Type B pancreatic cell (in vitro differentiated cells): ENCODE measurements at regions not wholly inside any gene's neighbourhood (a gene's known extent, or its start where the extent isn't known, plus 50 kb on each side); places are given as distances from the start of the nearest gene placed in this dataset.

ENCODE experiments used
- DNase-seq: peaks from one replicate; pipeline ENCODE4 v3.0.0; 2021; ENCODE audit warnings: mixed read lengths; ENCODE audit not compliant: unreplicated experiment; ENCODE audit errors: extremely low spot score
- H3K27ac Mint-ChIP-seq: 2 replicates; pipeline ENCODE4 v1.8.0; 2021; ENCODE audit warnings: mild to moderate bottlenecking, mixed read lengths
- H3K27me3 Mint-ChIP-seq: 2 replicates; pipeline ENCODE4 v1.8.0; 2021; ENCODE audit warnings: mixed read lengths
- H3K36me3 Mint-ChIP-seq: 2 replicates; pipeline ENCODE4 v1.8.0; 2021; ENCODE audit warnings: mixed read lengths
- H3K4me1 Mint-ChIP-seq: one replicate; pipeline ENCODE4 v1.8.0; 2021; ENCODE audit warnings: mixed read lengths; ENCODE audit not compliant: unreplicated experiment
- H3K4me3 Mint-ChIP-seq: 2 replicates; pipeline ENCODE4 v1.8.0; 2021; ENCODE audit warnings: mild to moderate bottlenecking, mixed read lengths
- H3K9me3 Mint-ChIP-seq: 2 replicates; pipeline ENCODE4 v1.8.0; 2021; ENCODE audit warnings: mixed read lengths
- CTCF ChIP-seq: fragments of 200-600 bp; sonication (generic); conservative IDR thresholded peaks from 2 replicates; pipeline ENCODE4 v1.5.0; 2021; ENCODE audit warnings: antibody characterized with exemption, mild to moderate bottlenecking

GRCh38 chr2:239603411-239604356 lies 202.9 kb upstream of the HDAC4 start:
- no peak overlapping the region for H3K27ac Mint-ChIP-seq
- H3K27me3 Mint-ChIP-seq: peaks cover 24% of the 10 kb centered on the region
- TF ChIP-seq CTCF: no peak
- H3K9me3 Mint-ChIP-seq: no peaks in the 10 kb centered on the region
- no peaks in the 10 kb centered on the region for H3K36me3 Mint-ChIP-seq
- peak; percentile 57 for DNase-seq
- H3K4me1 Mint-ChIP-seq: peaks cover 11% of the 10 kb centered on the region
- no peak overlapping the region for H3K4me3 Mint-ChIP-seq

GRCh38 chr2:239602290-239603282 lies 201.8 kb upstream of the HDAC4 start:
- H3K4me1 Mint-ChIP-seq: peaks cover 4% of the 10 kb centered on the region
- no peak overlapping the region for H3K27ac Mint-ChIP-seq
- H3K36me3 Mint-ChIP-seq: no peaks in the 10 kb centered on the region
- peak; percentile 64 for DNase-seq
- peaks cover 17% of the 10 kb centered on the region for H3K27me3 Mint-ChIP-seq
- no peak overlapping the region for H3K4me3 Mint-ChIP-seq
- H3K9me3 Mint-ChIP-seq: no peaks in the 10 kb centered on the region
- TF ChIP-seq CTCF: no peak

- peak; percentile 47 for DNase-seq
- TF ChIP-seq CTCF: no peak
- H3K36me3 Mint-ChIP-seq: no peaks in the 10 kb centered on the region
- H3K9me3 Mint-ChIP-seq: no peaks in the 10 kb centered on the region
- no peak overlapping the region for H3K27ac Mint-ChIP-seq
- peaks cover 12% of the 10 kb centered on the region for H3K27me3 Mint-ChIP-seq
- no peak overlapping the region for H3K4me3 Mint-ChIP-seq
- H3K4me1 Mint-ChIP-seq: no peaks in the 10 kb centered on the region
Measured at GRCh38 chr2:239601880-239602279, 201.1 kb upstream of the HDAC4 start.

GRCh38 chr2:239601201-239601851 lies 200.5 kb upstream of the HDAC4 start:
- DNase-seq: peak; percentile 48
- no peaks in the 10 kb centered on the region for H3K9me3 Mint-ChIP-seq
- TF ChIP-seq CTCF: no peak
- H3K4me3 Mint-ChIP-seq: no peak overlapping the region
- no peak overlapping the region for H3K27ac Mint-ChIP-seq
- H3K27me3 Mint-ChIP-seq: peaks cover 8% of the 10 kb centered on the region
- H3K4me1 Mint-ChIP-seq: no peaks in the 10 kb centered on the region
- H3K36me3 Mint-ChIP-seq: no peaks in the 10 kb centered on the region

GRCh38 chr2:239600650-239601049 lies 199.8 kb upstream of the HDAC4 start:
- peak; percentile 53 for DNase-seq
- H3K4me1 Mint-ChIP-seq: peaks cover 4% of the 10 kb centered on the region
- TF ChIP-seq CTCF: no peak
- H3K27me3 Mint-ChIP-seq: peaks cover 8% of the 10 kb centered on the region
- H3K36me3 Mint-ChIP-seq: no peaks in the 10 kb centered on the region
- H3K27ac Mint-ChIP-seq: no peak overlapping the region
- no peak overlapping the region for H3K4me3 Mint-ChIP-seq
- H3K9me3 Mint-ChIP-seq: no peaks in the 10 kb centered on the region
